ENCODE measurements at regions not wholly inside any gene's neighbourhood (a gene's known extent, or its start where the extent isn't known, plus 50 kb on each side); places are given as distances from the start of the nearest gene placed in this dataset.
"Not testable (repeated sequence)": the region's sequence is repeated elsewhere in the genome, so short reads cannot be mapped to it uniquely, and the experiment has no call there.

GRCh38 chr12:131611416-131612091 is 99.3 kb upstream of the SFSWAP start:
- DNase-seq: no peak

GRCh38 chr12:131612092-131612755 is 98.7 kb upstream of the SFSWAP start:
- DNase-seq: no peak

GRCh38 chr12:131613186-131613585 is 97.7 kb upstream of the SFSWAP start:
- no peak for DNase-seq

- DNase-seq: no peak
These were observed 97.2 kb upstream of the SFSWAP start for GRCh38 chr12:131613678-131614077.

GRCh38 chr12:131615326-131616042 is 95.4 kb upstream of the SFSWAP start:
- no peak for DNase-seq

- no peak for DNase-seq
These were observed 94.7 kb upstream of the SFSWAP start for GRCh38 chr12:131616043-131616700.

GRCh38 chr12:131616738-131617137 is 94.2 kb upstream of the SFSWAP start:
- DNase-seq: no peak

GRCh38 chr12:131617179-131617578 is 93.7 kb upstream of the SFSWAP start:
- no peak for DNase-seq

- DNase-seq: no peak
These were observed 93.1 kb upstream of the SFSWAP start for GRCh38 chr12:131617596-131618302.

GRCh38 chr12:131618303-131618658 is 92.6 kb upstream of the SFSWAP start:
- no peak for DNase-seq

- DNase-seq: no peak
These were observed 92.2 kb upstream of the SFSWAP start for GRCh38 chr12:131618701-131619100.

- DNase-seq: no peak
These were observed 91.7 kb upstream of the SFSWAP start for GRCh38 chr12:131619106-131619642.

- no peak for DNase-seq
These were observed 91.0 kb upstream of the SFSWAP start for GRCh38 chr12:131619736-131620506.

- no peak for DNase-seq
These were observed 90.4 kb upstream of the SFSWAP start for GRCh38 chr12:131620520-131620919.

GRCh38 chr12:131620946-131621681 is 89.8 kb upstream of the SFSWAP start:
- DNase-seq: no peak

- DNase-seq: no peak
These were observed 89.0 kb upstream of the SFSWAP start for GRCh38 chr12:131621701-131622421.

GRCh38 chr12:131622422-131622955 is 88.4 kb upstream of the SFSWAP start:
- no peak for DNase-seq

GRCh38 chr12:131623404-131624368 is 87.2 kb upstream of the SFSWAP start:
- DNase-seq: not testable (repeated sequence)

GRCh38 chr12:131624369-131624739 is 86.5 kb upstream of the SFSWAP start:
- DNase-seq: peak; percentile 35
